ENCODE measurements at regions not wholly inside any gene's neighbourhood (a gene's known extent, or its start where the extent isn't known, plus 50 kb on each side); places are given as distances from the start of the nearest gene placed in this dataset.
"Not testable (repeated sequence)": the region's sequence is repeated elsewhere in the genome, so short reads cannot be mapped to it uniquely, and the experiment has no call there.

GRCh38 chr2:132270255-132270654 is 108.5 kb upstream of the ANKRD30BL start:
- Histone ChIP-seq H3K9ac (ENCODE audit: low read depth in 1 of 2, low read length in 2 of 2) (no peak overlapping the region), H3K4me1 (ENCODE audit: control insufficient read depth in 4 of 4, insufficient read depth in 4 of 4, low read length in 3 of 4) (no peaks in the 10 kb centered on the region), H3K36me3 (ENCODE audit: control insufficient read depth in 4 of 4, insufficient read depth in 3 of 4, low read depth in 1 of 4, low read length in 3 of 4) (no peaks in the 10 kb centered on the region), H3K27me3 (ENCODE audit: control insufficient read depth in 4 of 4, insufficient read depth in 4 of 4, low read length in 3 of 4) (peaks cover 0 to 5% (median 1%) of the 10 kb centered on the region in 4 donors), H3K27ac (ENCODE audit: low read depth in 1 of 2, low read length in 2 of 2) (no peak overlapping the region), H3K9me3 (ENCODE audit: control insufficient read depth in 4 of 4, low read length in 3 of 4) (no peaks in the 10 kb centered on the region), H3K4me3 (ENCODE audit: low read depth in 1 of 3, low read length in 3 of 3) (no peak overlapping the region)
- WGBS = 64% methylated on average over 1 of the region's 1 CpG
- TF ChIP-seq EGR1 (IDR thresholded peaks at IDR 0.05; ENCODE audit: low read depth in 2 of 2) (no peak), CTCF (IDR thresholded peaks at IDR 0.05; ENCODE audit: low read depth, low read length, missing input control) (no peak), SP1 (IDR thresholded peaks at IDR 0.05) (no peak), HNF4G (IDR thresholded peaks at IDR 0.05) (no peak)
- TF ChIP-seq, protein P1, sequence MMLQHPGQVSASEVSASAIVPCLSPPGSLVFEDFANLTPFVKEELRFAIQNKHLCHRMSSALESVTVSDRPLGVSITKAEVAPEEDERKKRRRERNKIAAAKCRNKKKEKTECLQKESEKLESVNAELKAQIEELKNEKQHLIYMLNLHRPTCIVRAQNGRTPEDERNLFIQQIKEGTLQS (IDR thresholded peaks at IDR 0.05) = no peak
- TF ChIP-seq, protein P2, sequence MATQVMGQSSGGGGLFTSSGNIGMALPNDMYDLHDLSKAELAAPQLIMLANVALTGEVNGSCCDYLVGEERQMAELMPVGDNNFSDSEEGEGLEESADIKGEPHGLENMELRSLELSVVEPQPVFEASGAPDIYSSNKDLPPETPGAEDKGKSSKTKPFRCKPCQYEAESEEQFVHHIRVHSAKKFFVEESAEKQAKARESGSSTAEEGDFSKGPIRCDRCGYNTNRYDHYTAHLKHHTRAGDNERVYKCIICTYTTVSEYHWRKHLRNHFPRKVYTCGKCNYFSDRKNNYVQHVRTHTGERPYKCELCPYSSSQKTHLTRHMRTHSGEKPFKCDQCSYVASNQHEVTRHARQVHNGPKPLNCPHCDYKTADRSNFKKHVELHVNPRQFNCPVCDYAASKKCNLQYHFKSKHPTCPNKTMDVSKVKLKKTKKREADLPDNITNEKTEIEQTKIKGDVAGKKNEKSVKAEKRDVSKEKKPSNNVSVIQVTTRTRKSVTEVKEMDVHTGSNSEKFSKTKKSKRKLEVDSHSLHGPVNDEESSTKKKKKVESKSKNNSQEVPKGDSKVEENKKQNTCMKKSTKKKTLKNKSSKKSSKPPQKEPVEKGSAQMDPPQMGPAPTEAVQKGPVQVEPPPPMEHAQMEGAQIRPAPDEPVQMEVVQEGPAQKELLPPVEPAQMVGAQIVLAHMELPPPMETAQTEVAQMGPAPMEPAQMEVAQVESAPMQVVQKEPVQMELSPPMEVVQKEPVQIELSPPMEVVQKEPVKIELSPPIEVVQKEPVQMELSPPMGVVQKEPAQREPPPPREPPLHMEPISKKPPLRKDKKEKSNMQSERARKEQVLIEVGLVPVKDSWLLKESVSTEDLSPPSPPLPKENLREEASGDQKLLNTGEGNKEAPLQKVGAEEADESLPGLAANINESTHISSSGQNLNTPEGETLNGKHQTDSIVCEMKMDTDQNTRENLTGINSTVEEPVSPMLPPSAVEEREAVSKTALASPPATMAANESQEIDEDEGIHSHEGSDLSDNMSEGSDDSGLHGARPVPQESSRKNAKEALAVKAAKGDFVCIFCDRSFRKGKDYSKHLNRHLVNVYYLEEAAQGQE (IDR thresholded peaks at IDR 0.05) = no peak
- no peak for DNase-seq (ENCODE audit: low spot score)

- Histone ChIP-seq H3K9ac (ENCODE audit: low read depth in 1 of 2, low read length in 2 of 2) (no peak overlapping the region), H3K27ac (ENCODE audit: low read depth in 1 of 2, low read length in 2 of 2) (no peak overlapping the region)
Observed at GRCh38 chr2:132270981-132271546, 109.3 kb upstream of the ANKRD30BL start.

GRCh38 chr2:132271794-132272193 is 110.0 kb upstream of the ANKRD30BL start:
- not testable (repeated sequence) for DNase-seq (ENCODE audit: low spot score); H3K9ac ChIP-seq (ENCODE audit: low read depth in 1 of 2, low read length in 2 of 2); H3K36me3 ChIP-seq (ENCODE audit: control insufficient read depth in 4 of 4, insufficient read depth in 3 of 4, low read depth in 1 of 4, low read length in 3 of 4); H3K9me3 ChIP-seq (ENCODE audit: control insufficient read depth in 4 of 4, low read length in 3 of 4); H3K27ac ChIP-seq (ENCODE audit: low read depth in 1 of 2, low read length in 2 of 2); H3K4me1 ChIP-seq (ENCODE audit: control insufficient read depth in 4 of 4, insufficient read depth in 4 of 4, low read length in 3 of 4); H3K27me3 ChIP-seq (ENCODE audit: control insufficient read depth in 4 of 4, insufficient read depth in 4 of 4, low read length in 3 of 4); H3K4me3 ChIP-seq (ENCODE audit: low read depth in 1 of 3, low read length in 3 of 3)
- 92% methylated on average over 11 of the region's 11 CpGs for WGBS

More at GRCh38 chr2:132270981-132271546, 109.3 kb upstream of the ANKRD30BL start:
- no peak overlapping the region for H3K4me3 ChIP-seq (ENCODE audit: low read depth in 1 of 3, low read length in 3 of 3)
- DNase-seq (ENCODE audit: low spot score) = no peak
- TF ChIP-seq EGR1 (IDR thresholded peaks at IDR 0.05; ENCODE audit: low read depth in 2 of 2) (no peak), JUND (IDR thresholded peaks at IDR 0.05) (no peak), HNF4A (conservative IDR thresholded peaks at IDR 0.05) (no peak)
- TF ChIP-seq, protein P3, sequence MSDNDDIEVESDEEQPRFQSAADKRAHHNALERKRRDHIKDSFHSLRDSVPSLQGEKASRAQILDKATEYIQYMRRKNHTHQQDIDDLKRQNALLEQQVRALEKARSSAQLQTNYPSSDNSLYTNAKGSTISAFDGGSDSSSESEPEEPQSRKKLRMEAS (IDR thresholded peaks at IDR 0.05) = no peak
- H3K27me3 ChIP-seq (ENCODE audit: control insufficient read depth in 4 of 4, insufficient read depth in 4 of 4, low read length in 3 of 4) = peaks cover 0 to 5% (median 1%) of the 10 kb centered on the region in 4 donors
- no peaks in the 10 kb centered on the region for H3K9me3 ChIP-seq (ENCODE audit: control insufficient read depth in 4 of 4, low read length in 3 of 4)
- H3K4me1 ChIP-seq (ENCODE audit: control insufficient read depth in 4 of 4, insufficient read depth in 4 of 4, low read length in 3 of 4) = no peaks in the 10 kb centered on the region
- H3K36me3 ChIP-seq (ENCODE audit: control insufficient read depth in 4 of 4, insufficient read depth in 3 of 4, low read depth in 1 of 4, low read length in 3 of 4) = no peaks in the 10 kb centered on the region

Measured in liver (tissue), 8 donors.